Prostate gland (tissue), 2 donors: ENCODE measurements at regions not wholly inside any gene's neighbourhood (a gene's known extent, or its start where the extent isn't known, plus 50 kb on each side); places are given as distances from the start of the nearest gene placed in this dataset.

Source experiments
- CTCF ChIP-seq, 4 experiments: fragments of 200-600 bp in 2 of 4; fragments of 450-650 bp in 2 of 4; sonication (generic) in 2 of 4; IDR thresholded peaks; 1 replicate in 3 of 4; 2 replicates in 1 of 4; pipeline ENCODE4 v1.5.1; 2016 to 2019; ENCODE audit warnings: antibody characterized with exemption in 4 of 4, mild to moderate bottlenecking in 2 of 4, moderate library complexity in 2 of 4
- POLR2A ChIP-seq: fragments of 450-650 bp; IDR thresholded peaks from one replicate; pipeline ENCODE4 v1.6.1; 2016; ENCODE audit warnings: antibody characterized with exemption, mild to moderate bottlenecking
- POLR2AphosphoS5 ChIP-seq: sonication (generic); formaldehyde crosslinking; IDR thresholded peaks from one replicate; pipeline ENCODE4 v1.6.1; 2017; ENCODE audit warnings: antibody characterized with exemption

- TF ChIP-seq POLR2AphosphoS5 (no peak), POLR2A (no peak), CTCF (IDR thresholded peaks at IDR 0.05) (no peak)
These were observed 2372.2 kb upstream of the WWC1 start for GRCh38 chr5:165919196-165919595.
